Stimulated activated CD8-positive, alpha-beta memory T cell treated with anti-CD3 and anti-CD28 coated beads, Interleukin-2, amount 100 ng/mL, for 1 hour (primary cell): ENCODE measurements at regions not wholly inside any gene's neighbourhood (a gene's known extent, or its start where the extent isn't known, plus 50 kb on each side); places are given as distances from the start of the nearest gene placed in this dataset.
"Not testable (repeated sequence)": the region's sequence is repeated elsewhere in the genome, so short reads cannot be mapped to it uniquely, and the experiment has no call there.

ENCODE experiments used
- DNase-seq, 2 donors: peaks; one replicate each; pipeline ENCODE4 v3.0.0-alpha.2; 2020; ENCODE audit warnings: low read depth in 2 of 2

GRCh38 chr6:97347111-97347510 lies 64.1 kb upstream of the MMS22L start:
- no peak for DNase-seq

- DNase-seq, result no peak
Observed at GRCh38 chr6:97361286-97361685, 78.3 kb upstream of the MMS22L start.

- DNase-seq, result no peak
Observed at GRCh38 chr6:97364327-97364726, 81.3 kb upstream of the MMS22L start.

- DNase-seq, result not testable (repeated sequence)
Observed at GRCh38 chr6:97382071-97382470, 99.1 kb upstream of the MMS22L start.

GRCh38 chr6:97392735-97393134 lies 109.7 kb upstream of the MMS22L start:
- DNase-seq, result no peak

GRCh38 chr6:97394160-97394748 lies 111.2 kb upstream of the MMS22L start:
- peak in 1 of 2 donors; percentile 8 for DNase-seq

GRCh38 chr6:97396880-97397279 lies 113.9 kb upstream of the MMS22L start:
- no peak for DNase-seq

GRCh38 chr6:97399208-97399607 lies 116.2 kb upstream of the MMS22L start:
- DNase-seq, result no peak

- DNase-seq, result no peak
Observed at GRCh38 chr6:97401533-97401932, 118.5 kb upstream of the MMS22L start.

- DNase-seq, result no peak
Observed at GRCh38 chr6:97405818-97406409, 122.9 kb upstream of the MMS22L start.

GRCh38 chr6:97406633-97407032 lies 123.6 kb upstream of the MMS22L start:
- DNase-seq, result no peak

- no peak for DNase-seq
Observed at GRCh38 chr6:97411610-97412009, 128.6 kb upstream of the MMS22L start.

- no peak for DNase-seq
Observed at GRCh38 chr6:97412511-97412910, 129.5 kb upstream of the MMS22L start.

- DNase-seq, result no peak
Observed at GRCh38 chr6:97422171-97422570, 139.2 kb upstream of the MMS22L start.

- no peak for DNase-seq
Observed at GRCh38 chr6:97423190-97423589, 140.2 kb upstream of the MMS22L start.

- no peak for DNase-seq
Observed at GRCh38 chr6:97427648-97428047, 144.6 kb upstream of the MMS22L start.

GRCh38 chr6:97437087-97437486 lies 154.1 kb upstream of the MMS22L start:
- DNase-seq, result no peak

GRCh38 chr6:97438011-97438671 lies 155.1 kb upstream of the MMS22L start:
- no peak for DNase-seq

- DNase-seq, result no peak
Observed at GRCh38 chr6:97440590-97441176, 157.7 kb upstream of the MMS22L start.

GRCh38 chr6:97443408-97444080 lies 160.5 kb upstream of the MMS22L start:
- DNase-seq, result no peak

- no peak for DNase-seq
Observed at GRCh38 chr6:97445407-97445806, 162.4 kb upstream of the MMS22L start.

- DNase-seq, result no peak
Observed at GRCh38 chr6:97449444-97449966, 166.5 kb upstream of the MMS22L start.
